Ishikawa (cell line): ENCODE measurements at regions not wholly inside any gene's neighbourhood (a gene's known extent, or its start where the extent isn't known, plus 50 kb on each side); places are given as distances from the start of the nearest gene placed in this dataset.
A peak's percentile ranks its signal among the peaks of the same experiment; 100 is the strongest.

Source experiments
- CEBPB ChIP-seq: IDR thresholded peaks from 2 replicates; pipeline ENCODE4 v1.6.1; 2012
- CREB1 ChIP-seq: IDR thresholded peaks from 2 replicates; pipeline ENCODE4 v1.6.1; 2012; ENCODE audit warnings: low read depth
- EGR1 ChIP-seq: IDR thresholded peaks from 2 replicates; pipeline ENCODE4 v1.6.1; 2012
- EP300 ChIP-seq: IDR thresholded peaks from 2 replicates; pipeline ENCODE4 v1.6.1; 2012; ENCODE audit warnings: borderline replicate concordance
- FOXM1 ChIP-seq: IDR thresholded peaks from 2 replicates; pipeline ENCODE4 v1.6.1; 2012; ENCODE audit warnings: low read depth, borderline replicate concordance
- NFIC ChIP-seq: IDR thresholded peaks from 2 replicates; pipeline ENCODE4 v1.6.1; 2012
- RAD21 ChIP-seq: IDR thresholded peaks from 2 replicates; pipeline ENCODE4 v1.6.1; 2012; ENCODE audit warnings: low read depth
- TAF1 ChIP-seq: IDR thresholded peaks from 2 replicates; pipeline ENCODE4 v1.6.1; 2012; ENCODE audit warnings: low read depth, mild to moderate bottlenecking
- TCF12 ChIP-seq: IDR thresholded peaks from 2 replicates; pipeline ENCODE4 v1.6.1; 2012; ENCODE audit warnings: low read depth
- TEAD4 ChIP-seq: IDR thresholded peaks from 2 replicates; pipeline ENCODE4 v1.6.1; 2012
- YY1 ChIP-seq: IDR thresholded peaks from 2 replicates; pipeline ENCODE4 v1.6.1; 2012; ENCODE audit warnings: low read depth
- ZBTB7A ChIP-seq: IDR thresholded peaks from 2 replicates; pipeline ENCODE4 v1.6.1; 2012; ENCODE audit warnings: low read depth
- TF ChIP-seq, protein P1 (sequence below): IDR thresholded peaks from 2 replicates; pipeline ENCODE4 v1.6.1; 2012
- TF ChIP-seq, protein P2 (sequence below): IDR thresholded peaks from 2 replicates; pipeline ENCODE4 v1.6.1; 2012
- TF ChIP-seq, protein P3 (sequence below): IDR thresholded peaks from 2 replicates; pipeline ENCODE4 v1.6.1; 2012; ENCODE audit warnings: low read depth, mild to moderate bottlenecking

DNA sequence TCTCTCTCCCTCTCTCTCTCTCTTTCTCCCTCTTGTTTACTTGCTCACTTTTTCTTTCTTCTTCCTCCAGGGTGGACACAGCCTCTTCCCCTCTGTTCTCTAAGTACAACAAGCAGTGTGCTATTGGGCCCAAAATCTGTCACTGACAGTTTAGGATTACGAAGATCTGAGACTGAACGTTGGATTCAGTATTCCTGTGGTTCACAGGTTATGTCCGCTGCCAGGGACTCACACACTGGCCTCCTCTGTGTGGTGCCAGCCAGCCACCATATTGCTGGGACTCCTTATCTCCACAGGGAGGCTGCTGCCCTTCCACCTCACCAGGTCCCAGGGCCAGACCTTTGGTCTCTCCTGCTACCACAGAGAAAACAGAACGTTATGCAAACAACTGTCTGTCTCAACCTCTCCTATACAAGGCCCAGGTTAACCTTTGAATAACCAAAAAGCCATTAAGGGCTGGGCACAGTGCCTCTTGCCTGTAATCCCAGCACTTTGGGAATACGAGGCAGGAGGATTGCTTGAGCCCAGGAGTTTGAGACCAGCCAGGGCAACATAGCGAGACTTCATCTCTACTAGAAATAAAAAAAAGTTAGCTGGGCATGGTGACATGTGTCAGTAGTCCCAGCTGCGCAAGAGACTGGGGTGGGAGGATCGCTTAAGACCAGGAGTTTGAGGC, 171.9 kb upstream of the RAB4A start:
- TF ChIP-seq EP300 (no peak), ZBTB7A (no peak), RAD21 (no peak), EGR1 (no peak), TCF12 (no peak), FOXM1 (no peak), YY1 (no peak)
- TF ChIP-seq, protein P1, sequence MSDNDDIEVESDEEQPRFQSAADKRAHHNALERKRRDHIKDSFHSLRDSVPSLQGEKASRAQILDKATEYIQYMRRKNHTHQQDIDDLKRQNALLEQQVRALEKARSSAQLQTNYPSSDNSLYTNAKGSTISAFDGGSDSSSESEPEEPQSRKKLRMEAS: no peak
- TF ChIP-seq, protein P2, sequence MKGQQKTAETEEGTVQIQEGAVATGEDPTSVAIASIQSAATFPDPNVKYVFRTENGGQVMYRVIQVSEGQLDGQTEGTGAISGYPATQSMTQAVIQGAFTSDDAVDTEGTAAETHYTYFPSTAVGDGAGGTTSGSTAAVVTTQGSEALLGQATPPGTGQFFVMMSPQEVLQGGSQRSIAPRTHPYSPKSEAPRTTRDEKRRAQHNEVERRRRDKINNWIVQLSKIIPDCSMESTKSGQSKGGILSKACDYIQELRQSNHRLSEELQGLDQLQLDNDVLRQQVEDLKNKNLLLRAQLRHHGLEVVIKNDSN: no peak
- TF ChIP-seq, protein P3, sequence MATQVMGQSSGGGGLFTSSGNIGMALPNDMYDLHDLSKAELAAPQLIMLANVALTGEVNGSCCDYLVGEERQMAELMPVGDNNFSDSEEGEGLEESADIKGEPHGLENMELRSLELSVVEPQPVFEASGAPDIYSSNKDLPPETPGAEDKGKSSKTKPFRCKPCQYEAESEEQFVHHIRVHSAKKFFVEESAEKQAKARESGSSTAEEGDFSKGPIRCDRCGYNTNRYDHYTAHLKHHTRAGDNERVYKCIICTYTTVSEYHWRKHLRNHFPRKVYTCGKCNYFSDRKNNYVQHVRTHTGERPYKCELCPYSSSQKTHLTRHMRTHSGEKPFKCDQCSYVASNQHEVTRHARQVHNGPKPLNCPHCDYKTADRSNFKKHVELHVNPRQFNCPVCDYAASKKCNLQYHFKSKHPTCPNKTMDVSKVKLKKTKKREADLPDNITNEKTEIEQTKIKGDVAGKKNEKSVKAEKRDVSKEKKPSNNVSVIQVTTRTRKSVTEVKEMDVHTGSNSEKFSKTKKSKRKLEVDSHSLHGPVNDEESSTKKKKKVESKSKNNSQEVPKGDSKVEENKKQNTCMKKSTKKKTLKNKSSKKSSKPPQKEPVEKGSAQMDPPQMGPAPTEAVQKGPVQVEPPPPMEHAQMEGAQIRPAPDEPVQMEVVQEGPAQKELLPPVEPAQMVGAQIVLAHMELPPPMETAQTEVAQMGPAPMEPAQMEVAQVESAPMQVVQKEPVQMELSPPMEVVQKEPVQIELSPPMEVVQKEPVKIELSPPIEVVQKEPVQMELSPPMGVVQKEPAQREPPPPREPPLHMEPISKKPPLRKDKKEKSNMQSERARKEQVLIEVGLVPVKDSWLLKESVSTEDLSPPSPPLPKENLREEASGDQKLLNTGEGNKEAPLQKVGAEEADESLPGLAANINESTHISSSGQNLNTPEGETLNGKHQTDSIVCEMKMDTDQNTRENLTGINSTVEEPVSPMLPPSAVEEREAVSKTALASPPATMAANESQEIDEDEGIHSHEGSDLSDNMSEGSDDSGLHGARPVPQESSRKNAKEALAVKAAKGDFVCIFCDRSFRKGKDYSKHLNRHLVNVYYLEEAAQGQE: no peak

DNA sequence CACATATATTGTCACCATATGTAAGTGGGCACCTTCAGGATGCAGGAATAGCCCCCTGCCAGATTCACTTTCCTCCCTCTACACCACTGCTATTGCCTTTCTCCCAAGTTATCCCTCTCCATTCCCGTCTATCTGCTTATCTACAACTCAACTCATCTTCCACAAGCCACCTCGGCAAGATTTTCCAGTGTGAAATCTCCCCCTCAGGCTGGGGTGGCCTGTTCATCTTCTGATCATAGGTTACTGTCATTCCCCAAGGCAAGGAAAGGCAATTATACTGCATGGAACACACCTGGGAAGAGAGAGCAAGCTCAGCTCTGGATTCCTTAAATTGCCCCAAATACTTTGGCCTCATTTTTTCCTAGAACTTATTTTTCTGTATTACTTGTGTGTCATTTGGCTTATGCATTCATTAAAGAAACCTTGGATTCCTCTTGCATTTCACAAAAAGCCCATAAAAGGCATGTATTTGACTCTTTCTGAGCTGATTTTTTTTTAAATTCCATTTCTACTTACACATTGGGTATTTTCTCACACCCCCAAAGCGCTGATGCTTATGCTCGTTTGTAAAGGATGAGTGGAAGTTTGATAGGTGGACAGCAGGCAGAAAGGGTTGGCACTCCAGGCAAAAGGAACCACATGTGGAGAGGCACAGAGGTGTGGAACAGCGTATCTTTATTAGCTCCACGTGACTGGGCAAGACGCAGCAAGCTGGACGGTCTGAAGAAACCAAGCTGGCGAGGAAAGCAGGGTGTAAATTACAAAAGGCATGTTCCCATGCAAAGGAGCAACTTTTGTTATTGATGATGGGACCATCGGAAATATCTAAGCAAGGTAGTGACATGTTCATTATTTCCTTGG, 169.7 kb upstream of the RAB4A start:
- no peak for TF ChIP-seq CREB1
- TF ChIP-seq, protein P1: peak; percentile 66
- TF ChIP-seq, protein P2: peak; percentile 89

DNA sequence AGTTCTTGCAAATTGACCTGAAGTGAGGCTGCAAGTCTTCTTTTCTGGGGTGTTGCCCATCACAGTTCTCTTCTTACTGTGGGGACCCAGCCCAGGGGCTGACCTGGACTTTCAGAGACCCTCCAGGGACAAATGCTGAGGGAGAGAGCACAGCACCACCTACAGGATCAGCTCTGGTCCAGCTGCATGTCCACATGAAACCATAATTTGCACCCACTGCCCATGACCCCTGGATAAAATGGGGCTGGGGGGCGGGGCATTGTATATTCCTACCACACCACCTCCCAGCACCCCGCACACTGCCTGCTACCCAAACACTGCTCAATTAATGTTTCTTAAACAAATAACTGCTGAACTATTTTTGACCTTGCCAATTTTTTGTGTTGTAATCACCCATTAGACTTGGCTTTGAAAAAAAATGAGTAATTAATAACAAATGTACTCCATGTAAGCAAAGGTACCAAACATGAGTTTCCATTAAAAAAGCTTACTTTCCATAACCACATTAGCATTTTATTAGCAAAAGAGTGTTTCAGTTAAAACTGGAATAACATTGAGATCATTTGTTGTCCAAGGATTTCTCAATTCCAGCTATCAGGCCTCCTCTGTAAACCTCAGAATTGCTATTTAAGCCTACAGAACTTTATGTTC, 168.0 kb upstream of the RAB4A start:
- no peak for TF ChIP-seq CEBPB
- no peak for TF ChIP-seq ZBTB7A
- no peak for TF ChIP-seq RAD21
- no peak for TF ChIP-seq FOXM1
- TF ChIP-seq TCF12: no peak
- TF ChIP-seq NFIC: no peak
- TF ChIP-seq EGR1: no peak
- no peak for TF ChIP-seq TAF1
- TF ChIP-seq, protein P2: no peak
- TF ChIP-seq, protein P1: no peak
- TF ChIP-seq CREB1: no peak

DNA sequence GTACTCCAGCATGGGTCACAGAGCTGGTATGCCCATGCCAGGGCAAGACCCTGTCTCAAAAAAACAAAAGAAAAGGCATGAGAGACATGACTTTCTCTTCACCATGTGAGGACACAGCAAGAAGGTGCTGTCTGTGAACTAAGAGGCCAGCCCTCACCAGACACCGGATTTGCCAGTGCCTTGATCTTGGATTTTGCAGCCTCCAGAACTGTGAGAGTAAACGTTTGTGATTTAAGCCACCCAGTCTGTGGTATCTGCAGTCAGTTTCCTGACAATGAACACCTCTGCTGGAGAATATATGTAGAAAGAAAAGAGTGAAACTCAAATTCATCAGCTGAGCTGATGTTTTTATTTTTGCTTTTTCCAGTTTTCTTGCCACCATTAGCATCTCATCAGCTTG, 166.3 kb upstream of the RAB4A start:
- no peak for TF ChIP-seq TAF1
- TF ChIP-seq, protein P2: no peak
- no peak for TF ChIP-seq NFIC
- TF ChIP-seq EP300: no peak
- no peak for TF ChIP-seq FOXM1
- no peak for TF ChIP-seq EGR1
- TF ChIP-seq, protein P1: no peak
- TF ChIP-seq YY1: no peak

DNA sequence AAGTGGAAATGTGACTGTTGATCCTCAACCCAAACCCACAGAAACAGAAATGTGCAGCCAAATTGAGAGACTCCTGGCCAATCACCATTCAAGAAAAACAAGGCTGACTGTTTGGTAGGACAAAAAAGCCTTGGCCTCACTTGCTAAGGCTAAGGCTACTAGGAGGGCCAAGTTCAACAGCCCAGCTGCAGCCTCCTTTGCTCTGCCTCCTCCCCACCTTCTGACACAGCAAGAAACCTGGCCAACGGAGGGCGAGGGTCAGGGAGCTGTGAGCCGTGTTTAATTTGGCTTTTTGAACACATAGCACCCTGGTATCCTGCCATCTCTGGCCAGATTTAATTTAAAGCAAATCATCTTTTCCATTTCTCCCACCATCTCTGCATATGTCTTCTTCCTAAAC, 165.8 kb upstream of the RAB4A start:
- TF ChIP-seq EP300 (no peak), FOXM1 (no peak), NFIC (no peak), TAF1 (no peak), EGR1 (no peak), TEAD4 (no peak), RAD21 (no peak), CREB1 (no peak), YY1 (no peak), CEBPB (no peak), TCF12 (no peak), ZBTB7A (no peak)
- TF ChIP-seq, protein P2: no peak
- TF ChIP-seq, protein P3: no peak
- TF ChIP-seq, protein P1: no peak
